ENCODE measurements at regions not wholly inside any gene's neighbourhood (a gene's known extent, or its start where the extent isn't known, plus 50 kb on each side); places are given as distances from the start of the nearest gene placed in this dataset.

GRCh38 chr11:100632941-100633452, 54.1 kb upstream of the ARHGAP42 start:
- peak; percentile 95 for ATAC-seq
- H3K9me3 ChIP-seq, result no peaks in the 10 kb centered on the region
- no peak for TF ChIP-seq CTCF (IDR thresholded peaks at IDR 0.05)
- H3K4me1 ChIP-seq (ENCODE audit: low read depth), result peaks cover 7% of the 10 kb centered on the region
- no peak overlapping the region for H3K4me3 ChIP-seq
- no peaks in the 10 kb centered on the region for H3K36me3 ChIP-seq (ENCODE audit: low read depth)
- peak in 2 of 3 donors; percentile 39 to 60 for DNase-seq
- intact Hi-C loops (cut with DNase I, micrococcal nuclease), result no loop called here

DNA sequence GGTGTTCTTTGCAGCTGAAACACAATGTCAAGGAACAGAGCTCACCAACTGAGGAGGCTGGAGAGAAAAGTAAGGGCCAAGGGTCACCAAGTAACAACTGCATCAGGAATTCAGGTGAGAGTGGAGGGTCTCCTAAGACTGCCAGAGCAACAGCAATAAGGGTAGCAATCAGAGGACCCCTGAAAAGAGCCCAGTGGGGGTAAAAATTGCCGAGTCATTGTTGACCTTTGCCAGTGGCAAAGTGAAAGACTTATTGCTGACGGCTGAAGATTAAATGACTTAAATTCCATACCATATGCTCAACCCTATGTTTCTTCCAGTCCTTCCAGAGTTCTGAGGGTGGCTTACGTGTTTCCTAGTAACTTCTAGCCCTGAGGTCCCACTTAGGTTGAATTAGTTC, 51.9 kb upstream of the ARHGAP42 start:
- Histone ChIP-seq H3K4me1 (ENCODE audit: low read depth) (peaks cover 7% of the 10 kb centered on the region), H3K36me3 (ENCODE audit: low read depth) (no peaks in the 10 kb centered on the region), H3K4me3 (no peak overlapping the region), H3K9me3 (no peaks in the 10 kb centered on the region)
- intact Hi-C loops (cut with DNase I, micrococcal nuclease), result no loop called here
- DNase-seq, result no peak
- no peak for ATAC-seq
- no peak for TF ChIP-seq CTCF (IDR thresholded peaks at IDR 0.05)

GRCh38 chr11:100636536-100636935, 50.6 kb upstream of the ARHGAP42 start:
- no peak for TF ChIP-seq CTCF (IDR thresholded peaks at IDR 0.05)
- ATAC-seq (no peak), DNase-seq (no peak)
- Histone ChIP-seq H3K9me3 (no peaks in the 10 kb centered on the region), H3K36me3 (ENCODE audit: low read depth) (no peaks in the 10 kb centered on the region), H3K4me1 (ENCODE audit: low read depth) (peaks cover 7% of the 10 kb centered on the region), H3K4me3 (no peak overlapping the region)
- intact Hi-C loops (cut with DNase I, micrococcal nuclease), result no loop called here
